SK-N-SH (cell line): ENCODE measurements at regions not wholly inside any gene's neighbourhood (a gene's known extent, or its start where the extent isn't known, plus 50 kb on each side); places are given as distances from the start of the nearest gene placed in this dataset.

Source experiments
- CTCF ChIA-PET: fragments of 300-600, 350-600 bp; formaldehyde crosslinking; extraction: SDS; loops from one replicate; lab custom pipeline; 2021; lab: Yijun Ruan, JAX
- POLR2A ChIA-PET: fragments of 350-600 bp; sonication (Branson Sonifier 250); formaldehyde crosslinking; extraction: SDS; loops from one replicate; lab custom pipeline; 2020; ENCODE audit warnings: antibody characterized with exemption, inconsistent platforms; lab: Yijun Ruan, JAX
- DNase-seq: peaks from one replicate; pipeline ENCODE4 v3.0.0; 2012
- H2AFZ ChIP-seq: fragments of 200-600 bp; sonication (generic); 2 replicates; pipeline ENCODE4 v1.8.1; 2016; ENCODE audit warnings: antibody characterized with exemption, mild to moderate bottlenecking, low read depth
- H3F3A ChIP-seq: fragments of 200-600 bp; sonication (generic); replicated peaks from 2 replicates; pipeline ENCODE3; 2016; ENCODE audit warnings: antibody characterized with exemption, mild to moderate bottlenecking; ENCODE audit not compliant: insufficient read depth
- H3K27ac ChIP-seq, 2 experiments: fragments of 200-500 bp in 1 of 2; fragments of 200-600 bp in 1 of 2; sonication (Bioruptor generic) in 1 of 2; sonication (generic), shearing (Covaris generic) in 1 of 2; 2 replicates each; pipeline versions ENCODE4 v1.5.1 to v1.6.1; 2014 to 2016; ENCODE audit warnings: low read depth in 2 of 2, inconsistent platforms in 1 of 2, low read length in 1 of 2, mild to moderate bottlenecking in 1 of 2, mixed read lengths in 1 of 2
- H3K27me3 ChIP-seq: fragments of 200-600 bp; sonication (generic), shearing (Covaris generic); 2 replicates; pipeline ENCODE4 v1.6.1; 2016; ENCODE audit warnings: mixed run types; ENCODE audit not compliant: insufficient read depth
- H3K36me3 ChIP-seq, 2 experiments: fragments of 200-500 bp in 1 of 2; fragments of 200-600 bp in 1 of 2; sonication (Bioruptor generic) in 1 of 2; sonication (generic) in 1 of 2; replicated peaks in 1 of 2; 2 replicates each; pipeline versions ENCODE3 to v1.5.1; 2014 to 2016; ENCODE audit warnings: low read length in 1 of 2, mild to moderate bottlenecking in 1 of 2; ENCODE audit not compliant: insufficient read depth in 2 of 2, control insufficient read depth in 1 of 2
- H3K4me1 ChIP-seq, 2 experiments: fragments of 200-500 bp in 1 of 2; fragments of 200-600 bp in 1 of 2; sonication (Bioruptor generic) in 1 of 2; sonication (generic), shearing (Covaris generic) in 1 of 2; 2 replicates each; pipeline versions ENCODE4 v1.5.1 to v1.6.1; 2014 to 2016; ENCODE audit warnings: low read depth in 1 of 2, low read length in 1 of 2, mixed run types in 1 of 2; ENCODE audit not compliant: insufficient read depth in 2 of 2, control insufficient read depth in 1 of 2
- H3K4me2 ChIP-seq: fragments of 200-600 bp; sonication (generic), shearing (Covaris generic); 2 replicates; pipeline ENCODE4 v1.6.1; 2017; ENCODE audit warnings: mixed run types
- H3K4me3 ChIP-seq, 2 experiments: fragments of 200-500 bp in 1 of 2; fragments of 200-600 bp in 1 of 2; sonication (Bioruptor generic) in 1 of 2; sonication (generic), shearing (Covaris generic) in 1 of 2; 2 replicates each; pipeline versions ENCODE4 v1.5.1 to v1.8.1; 2014 to 2016; ENCODE audit warnings: low read depth in 2 of 2, inconsistent platforms in 1 of 2, low read length in 1 of 2, mild to moderate bottlenecking in 1 of 2, mixed read lengths in 1 of 2, moderate library complexity in 1 of 2
- H3K79me2 ChIP-seq: fragments of 200-600 bp; sonication (generic); 2 replicates; pipeline ENCODE4 v1.8.1; 2017; ENCODE audit warnings: mild to moderate bottlenecking; ENCODE audit not compliant: insufficient read depth
- H3K9ac ChIP-seq: fragments of 200-600 bp; sonication (generic); 2 replicates; pipeline ENCODE4 v1.6.1; 2017; ENCODE audit warnings: mixed run types
- H3K9me2 ChIP-seq: fragments of 200-600 bp; sonication (generic); 2 replicates; pipeline ENCODE4 v1.6.1; 2017; ENCODE audit warnings: mixed run types
- H3K9me3 ChIP-seq: fragments of 200-600 bp; sonication (generic); 2 replicates; pipeline ENCODE4 v1.6.1; 2017; ENCODE audit warnings: mixed run types, mild to moderate bottlenecking, moderate library complexity
- H4K20me1 ChIP-seq: fragments of 200-600 bp; sonication (generic); 2 replicates; pipeline ENCODE4 v1.6.1; 2017; ENCODE audit warnings: mild to moderate bottlenecking, mixed run types; ENCODE audit not compliant: insufficient read depth
- EZH2phosphoT487 ChIP-seq: fragments of 200-600 bp; sonication (generic); IDR thresholded peaks from 2 replicates; pipeline ENCODE4 v1.6.1; 2017; ENCODE audit warnings: low read depth, mixed run types, mild to moderate bottlenecking, antibody characterized with exemption, moderate library complexity, borderline replicate concordance
- GATA2 ChIP-seq: sonication (generic); formaldehyde crosslinking; IDR thresholded peaks from 2 replicates; pipeline ENCODE4 v1.5.0; 2020; ENCODE audit warnings: mild to moderate bottlenecking, missing genetic modification reagents
- MXI1 ChIP-seq: IDR thresholded peaks from 2 replicates; pipeline ENCODE4 v1.6.1; 2012; ENCODE audit warnings: mild to moderate bottlenecking, low read depth, low read length, improper control_type of control experiment
- RCOR1 ChIP-seq: fragments of 150-350 bp; IDR thresholded peaks from 2 replicates; pipeline ENCODE4 v1.6.1; 2017; ENCODE audit warnings: antibody characterized with exemption, low read length
- TCF12 ChIP-seq: IDR thresholded peaks from 2 replicates; pipeline ENCODE4 v1.4.0; 2012
- YY1 ChIP-seq: IDR thresholded peaks from 2 replicates; pipeline ENCODE4 v1.4.0; 2012; ENCODE audit warnings: low read depth, mild to moderate bottlenecking
- WGBS: methylation state at CpG from one replicate; pipeline ENCODE4 v1.1.6; 2017; ENCODE audit warnings: low lambda C conversion rate; 5-methylcytosine and 5-hydroxymethylcytosine counted together
- TF ChIP-seq, protein P1 (sequence below): fragments of 200-600 bp; sonication (generic); IDR thresholded peaks from 2 replicates; pipeline ENCODE4 v1.6.1; 2017; ENCODE audit warnings: antibody characterized with exemption, mild to moderate bottlenecking, moderate library complexity
- TF ChIP-seq, protein P2 (sequence below): IDR thresholded peaks from 2 replicates; pipeline ENCODE4 v1.4.0; 2012; ENCODE audit warnings: low read depth, borderline replicate concordance

DNA sequence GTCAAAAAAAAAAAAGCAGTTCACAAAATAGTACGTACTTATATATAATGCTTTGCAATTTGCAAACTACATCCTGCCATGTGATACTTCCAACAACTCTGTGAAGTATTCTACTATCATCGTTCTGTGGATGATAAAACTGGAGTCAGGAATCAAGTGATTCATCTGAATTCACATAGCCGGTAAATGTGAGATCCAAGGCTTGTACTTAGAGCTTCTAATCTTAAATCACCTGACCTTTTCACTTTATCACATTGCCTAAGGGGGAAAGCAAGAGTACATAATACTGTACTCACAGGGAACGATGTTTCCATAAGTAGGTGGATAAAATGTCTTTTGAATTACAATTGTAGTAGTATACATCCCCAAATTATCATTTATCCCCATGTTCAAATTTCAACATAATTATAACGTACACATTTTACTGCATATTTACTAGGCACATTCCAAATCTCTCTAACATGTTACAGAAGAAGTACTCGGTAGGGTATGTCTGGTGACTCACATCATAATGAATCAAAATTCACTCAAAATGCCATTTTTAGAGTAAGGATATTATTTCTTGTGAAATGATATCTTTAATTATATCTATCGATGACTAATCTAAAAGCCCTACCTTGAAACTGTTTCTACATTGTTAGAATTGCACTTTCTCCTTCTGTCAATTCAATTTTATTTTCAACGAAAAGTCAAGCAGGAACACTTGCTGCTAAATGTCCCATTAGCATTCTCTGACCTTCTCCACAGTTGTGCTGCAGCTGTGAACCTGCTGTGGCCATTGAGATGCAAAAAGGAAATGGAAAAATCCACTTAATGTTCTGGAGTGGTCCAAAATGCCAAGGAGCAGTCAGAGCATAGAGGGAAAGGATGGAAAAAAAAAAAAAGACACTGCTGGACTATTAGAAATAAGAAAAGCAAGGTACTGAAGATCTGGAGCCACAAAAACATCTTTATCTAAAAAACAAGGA is 78.9 kb downstream of the OR2K2 start:
- Histone ChIP-seq H3K4me3 (no peak overlapping the region), H3K36me3 (no peaks in the 10 kb centered on the region), H4K20me1 (no peaks in the 10 kb centered on the region), H3K4me1 (no peaks in the 10 kb centered on the region; a peak in 1 of 4 replicates), H3K9me2 (no peaks in the 10 kb centered on the region), H3K4me2 (no peak overlapping the region), H3K79me2 (no peaks in the 10 kb centered on the region), H3K27ac (no peak overlapping the region), H3K9ac (no peak overlapping the region), H3F3A (no peaks in the 10 kb centered on the region), H2AFZ (no peak overlapping the region), H3K9me3 (no peaks in the 10 kb centered on the region), H3K27me3 (no peaks in the 10 kb centered on the region)
- TF ChIP-seq TCF12: peak; percentile 30; the same call in 1 of the 2 replicates
- TF ChIP-seq MXI1: no peak
- 24% methylated on average over 8 of the region's 8 CpGs for WGBS
- POLR2A ChIA-PET: no interaction called here
- CTCF ChIA-PET: no interaction called here
- DNase-seq: no peak

DNA sequence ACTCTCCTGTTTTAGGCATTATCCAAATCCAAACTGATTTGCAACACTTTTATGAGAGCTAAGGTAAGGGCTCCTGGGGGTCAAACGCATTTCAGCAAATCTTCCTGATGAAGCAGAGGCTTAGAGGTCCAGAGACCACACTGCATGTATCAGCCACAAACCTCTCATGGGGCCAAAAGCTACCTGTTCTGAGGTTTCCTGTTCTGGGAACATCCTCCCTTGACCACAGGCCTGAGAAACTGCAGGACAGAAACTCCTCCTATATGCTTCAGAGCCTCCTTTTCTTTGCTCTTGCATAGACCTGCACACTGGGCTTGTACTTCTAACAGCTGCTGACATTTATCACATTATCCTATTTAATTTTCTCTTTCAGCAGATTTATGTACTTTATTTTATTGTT is 92.6 kb downstream of the OR2K2 start:
- Histone ChIP-seq H3K9me2 (no peaks in the 10 kb centered on the region), H3K9me3 (no peaks in the 10 kb centered on the region), H3K4me1 (peaks cover 0 to 2% of the 10 kb centered on the region in 2 experiments; a peak in 2 of 4 replicates), H4K20me1 (no peaks in the 10 kb centered on the region), H3K9ac (no peak overlapping the region), H2AFZ (no peak overlapping the region), H3K27me3 (no peaks in the 10 kb centered on the region), H3K4me2 (no peak overlapping the region), H3K79me2 (no peaks in the 10 kb centered on the region), H3K27ac (no peak overlapping the region), H3K4me3 (no peak overlapping the region), H3K36me3 (no peaks in the 10 kb centered on the region), H3F3A (no peaks in the 10 kb centered on the region)
- CTCF ChIA-PET: no interaction called here
- TF ChIP-seq RCOR1: no peak
- no peak for TF ChIP-seq TCF12
- TF ChIP-seq EZH2phosphoT487: no peak
- TF ChIP-seq, protein P1, sequence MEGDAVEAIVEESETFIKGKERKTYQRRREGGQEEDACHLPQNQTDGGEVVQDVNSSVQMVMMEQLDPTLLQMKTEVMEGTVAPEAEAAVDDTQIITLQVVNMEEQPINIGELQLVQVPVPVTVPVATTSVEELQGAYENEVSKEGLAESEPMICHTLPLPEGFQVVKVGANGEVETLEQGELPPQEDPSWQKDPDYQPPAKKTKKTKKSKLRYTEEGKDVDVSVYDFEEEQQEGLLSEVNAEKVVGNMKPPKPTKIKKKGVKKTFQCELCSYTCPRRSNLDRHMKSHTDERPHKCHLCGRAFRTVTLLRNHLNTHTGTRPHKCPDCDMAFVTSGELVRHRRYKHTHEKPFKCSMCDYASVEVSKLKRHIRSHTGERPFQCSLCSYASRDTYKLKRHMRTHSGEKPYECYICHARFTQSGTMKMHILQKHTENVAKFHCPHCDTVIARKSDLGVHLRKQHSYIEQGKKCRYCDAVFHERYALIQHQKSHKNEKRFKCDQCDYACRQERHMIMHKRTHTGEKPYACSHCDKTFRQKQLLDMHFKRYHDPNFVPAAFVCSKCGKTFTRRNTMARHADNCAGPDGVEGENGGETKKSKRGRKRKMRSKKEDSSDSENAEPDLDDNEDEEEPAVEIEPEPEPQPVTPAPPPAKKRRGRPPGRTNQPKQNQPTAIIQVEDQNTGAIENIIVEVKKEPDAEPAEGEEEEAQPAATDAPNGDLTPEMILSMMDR: no peak
- no peak for TF ChIP-seq GATA2 (CRISPR knock-in tag)
- TF ChIP-seq, protein P2, sequence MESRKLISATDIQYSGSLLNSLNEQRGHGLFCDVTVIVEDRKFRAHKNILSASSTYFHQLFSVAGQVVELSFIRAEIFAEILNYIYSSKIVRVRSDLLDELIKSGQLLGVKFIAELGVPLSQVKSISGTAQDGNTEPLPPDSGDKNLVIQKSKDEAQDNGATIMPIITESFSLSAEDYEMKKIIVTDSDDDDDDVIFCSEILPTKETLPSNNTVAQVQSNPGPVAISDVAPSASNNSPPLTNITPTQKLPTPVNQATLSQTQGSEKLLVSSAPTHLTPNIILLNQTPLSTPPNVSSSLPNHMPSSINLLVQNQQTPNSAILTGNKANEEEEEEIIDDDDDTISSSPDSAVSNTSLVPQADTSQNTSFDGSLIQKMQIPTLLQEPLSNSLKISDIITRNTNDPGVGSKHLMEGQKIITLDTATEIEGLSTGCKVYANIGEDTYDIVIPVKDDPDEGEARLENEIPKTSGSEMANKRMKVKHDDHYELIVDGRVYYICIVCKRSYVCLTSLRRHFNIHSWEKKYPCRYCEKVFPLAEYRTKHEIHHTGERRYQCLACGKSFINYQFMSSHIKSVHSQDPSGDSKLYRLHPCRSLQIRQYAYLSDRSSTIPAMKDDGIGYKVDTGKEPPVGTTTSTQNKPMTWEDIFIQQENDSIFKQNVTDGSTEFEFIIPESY: no peak
- TF ChIP-seq YY1: no peak
- 76% methylated on average over 1 of the region's 1 CpG for WGBS
- DNase-seq: no peak
- POLR2A ChIA-PET: no interaction called here
